Brain pericyte (primary cell): ENCODE measurements at regions not wholly inside any gene's neighbourhood (a gene's known extent, or its start where the extent isn't known, plus 50 kb on each side); places are given as distances from the start of the nearest gene placed in this dataset.

Source experiments
- DNase-seq: peaks from one replicate; pipeline ENCODE4 v3.0.0-alpha.2; 2012; ENCODE audit warnings: low read depth, low spot score

DNA sequence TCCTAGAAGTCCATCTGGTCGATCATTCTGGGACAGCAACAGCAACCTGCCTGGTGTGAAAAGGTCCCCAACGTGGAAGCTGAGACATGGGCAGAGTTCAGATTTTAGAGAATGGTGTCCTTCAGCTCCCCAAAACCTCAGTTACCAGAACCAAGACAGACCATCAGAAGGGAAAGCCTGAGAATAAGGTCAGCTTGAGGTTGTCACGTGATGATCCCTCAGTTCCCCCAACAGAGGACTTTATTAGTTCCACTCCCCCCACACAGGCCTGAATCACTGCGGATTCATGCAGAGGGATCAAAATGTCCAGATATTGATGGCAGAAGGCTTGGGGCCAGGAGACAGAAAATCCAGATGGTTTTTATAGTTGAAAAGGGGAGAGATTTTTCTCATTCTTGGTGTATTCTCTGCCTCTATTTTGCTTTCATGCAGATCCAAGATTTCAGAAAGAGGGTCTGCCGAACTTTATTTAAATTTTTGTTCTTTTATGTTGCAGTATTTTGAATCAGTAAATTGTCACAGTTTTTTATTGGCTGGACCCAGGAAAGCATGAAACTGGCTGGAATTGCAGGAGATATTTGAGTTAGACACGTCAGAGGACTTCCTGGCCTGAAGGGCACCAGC, 139.0 kb upstream of the NTM start:
- DNase-seq, result no peak

DNA sequence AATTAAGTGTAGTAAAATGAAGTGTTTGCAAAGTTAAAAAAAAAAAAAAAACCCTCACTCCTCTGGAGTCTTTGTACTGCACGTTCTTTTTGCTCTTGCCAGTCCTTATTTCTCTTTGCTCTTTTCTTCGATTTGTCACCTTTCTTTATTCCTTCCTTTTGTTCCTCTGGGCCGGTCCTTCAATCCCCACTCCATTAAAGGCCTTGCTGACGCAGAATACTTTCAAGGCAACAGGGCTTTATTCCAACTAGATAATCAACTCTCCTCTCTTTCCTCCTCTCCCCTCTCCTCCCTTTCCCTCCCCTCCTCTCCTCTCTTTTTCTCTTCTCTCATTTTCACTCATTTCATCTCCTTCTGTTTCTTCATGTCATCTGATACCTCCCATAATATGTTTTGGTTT, 138.2 kb upstream of the NTM start:
- DNase-seq, result no peak

DNA sequence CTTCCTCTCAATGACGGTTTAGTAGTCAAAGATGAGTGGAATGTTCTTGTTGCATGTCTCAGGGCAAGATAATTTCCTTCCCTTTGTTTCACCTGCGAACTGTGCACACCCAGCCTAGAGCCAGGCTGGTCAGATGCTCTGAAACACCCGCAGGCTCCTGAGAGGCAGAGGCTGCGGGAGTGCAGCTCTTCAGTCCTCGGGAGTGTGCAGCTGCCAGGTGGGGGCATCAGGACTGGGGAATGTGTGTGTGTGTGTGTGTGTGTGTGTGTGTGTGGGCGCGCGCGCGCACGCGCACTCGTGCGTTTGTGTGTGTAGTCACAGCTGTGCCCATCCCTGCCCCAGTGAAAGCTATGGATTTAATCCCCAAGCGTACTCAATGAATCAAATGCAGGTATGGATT, 136.2 kb upstream of the NTM start:
- DNase-seq, result no peak

DNA sequence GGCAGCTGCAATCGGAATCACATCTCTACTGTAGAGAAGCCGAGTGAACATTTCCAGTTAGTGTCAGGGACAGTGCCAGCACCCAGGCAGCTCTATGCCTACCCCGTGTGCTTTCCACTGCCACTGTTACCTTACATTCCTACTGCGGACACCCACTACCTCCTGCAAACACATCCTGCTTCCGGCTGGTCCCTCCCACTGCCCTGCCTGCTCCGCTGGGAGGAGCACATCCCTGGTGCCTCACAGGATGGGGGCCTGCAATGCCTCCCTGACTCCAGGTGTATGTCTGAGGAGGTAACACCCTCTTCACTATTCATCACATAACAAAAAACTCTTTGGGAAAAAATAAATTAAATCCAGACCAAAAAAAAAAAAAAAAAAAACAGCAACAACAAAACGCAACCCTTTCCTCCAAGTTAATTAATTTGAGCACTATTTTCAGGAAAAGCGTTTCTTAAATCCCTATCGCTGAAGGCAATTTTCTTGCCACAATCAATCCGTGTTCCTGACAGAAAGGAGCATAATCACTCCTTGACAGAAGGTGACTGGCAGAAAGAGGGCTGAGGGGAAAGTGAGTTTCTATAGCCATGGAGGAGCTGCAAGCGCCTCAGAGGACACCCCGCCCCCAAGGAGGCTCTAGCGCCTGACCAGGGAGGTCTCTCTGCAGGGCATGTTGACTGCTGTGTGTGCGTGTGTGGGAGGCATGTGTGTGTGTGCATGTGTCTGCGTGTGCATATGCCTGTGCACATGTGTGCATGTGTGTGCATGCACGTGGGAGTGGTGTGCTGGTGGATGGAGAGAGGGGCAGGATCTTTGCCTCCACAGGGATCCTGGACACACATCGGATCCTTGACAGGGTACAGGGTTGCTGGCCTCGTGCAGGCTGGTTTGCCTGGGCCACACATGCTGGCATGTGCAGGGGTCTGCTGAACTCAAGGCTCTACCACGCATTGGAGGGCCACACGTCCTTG, 134.8 kb upstream of the NTM start:
- DNase-seq, result no peak

GRCh38 chr11:131240421-131240820, 130.0 kb upstream of the NTM start:
- DNase-seq, result no peak

DNA sequence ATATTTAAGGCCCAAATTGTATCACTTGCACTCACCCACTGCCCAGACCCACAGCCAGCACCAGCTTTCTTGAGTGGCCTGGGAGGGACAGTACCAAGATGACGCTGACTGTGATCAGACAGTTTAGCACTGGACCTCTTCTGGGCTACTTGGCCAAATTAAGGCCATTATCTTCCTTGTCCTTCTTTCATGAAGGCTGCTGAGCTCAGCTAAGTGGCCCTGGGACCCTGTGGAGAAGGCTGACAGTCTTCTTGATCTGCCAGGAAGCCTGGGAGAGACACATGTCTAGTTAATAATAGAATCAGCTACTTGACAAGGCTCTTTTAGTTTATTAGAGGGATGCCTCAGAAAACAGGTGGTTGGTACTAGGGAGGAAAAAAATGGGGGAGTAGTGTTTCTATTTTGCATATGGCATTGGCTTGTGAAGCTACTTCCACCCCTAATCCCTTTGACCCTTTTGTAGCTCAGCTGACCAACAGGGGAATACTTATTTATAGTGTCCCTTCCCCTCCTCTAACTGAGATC, 127.9 kb upstream of the NTM start:
- no peak for DNase-seq

DNA sequence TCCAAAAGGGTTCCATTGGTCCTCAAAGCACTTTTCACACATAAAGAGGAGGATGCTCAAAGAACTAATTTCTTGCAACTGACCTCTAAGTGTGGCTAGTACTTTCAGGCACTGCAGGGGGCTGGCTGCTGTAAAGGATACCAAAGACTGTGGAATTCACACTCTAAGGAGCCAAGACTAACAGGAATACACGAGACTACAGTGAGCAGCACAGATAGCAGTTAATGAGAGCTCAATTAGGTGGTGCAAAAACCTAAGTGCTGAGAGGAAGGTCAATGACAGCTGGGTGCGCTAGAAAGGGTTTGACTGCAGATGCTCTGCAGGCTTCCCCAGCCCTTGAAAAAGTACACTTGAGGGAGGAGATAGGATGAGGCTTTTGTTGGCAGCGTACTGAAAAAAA, 124.3 kb upstream of the NTM start:
- no peak for DNase-seq

DNA sequence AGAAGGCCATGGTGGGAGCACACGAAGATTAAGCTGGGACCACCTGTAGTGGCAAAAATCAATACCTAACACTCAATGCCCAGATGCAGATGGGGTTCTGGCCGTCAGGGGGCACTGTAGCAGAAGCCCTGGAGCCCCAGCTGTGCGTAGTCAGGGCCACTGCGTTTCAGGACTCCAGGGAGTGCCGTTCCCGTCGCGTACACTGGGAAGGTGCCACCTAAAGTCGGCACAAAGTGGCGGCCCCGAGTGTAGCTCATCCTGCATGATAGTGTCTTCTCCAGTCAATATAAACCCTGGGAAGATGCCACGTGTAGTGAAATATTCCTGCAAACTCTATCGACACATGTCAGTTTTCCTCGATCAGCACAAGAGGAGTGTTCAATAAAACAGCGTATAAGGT, 123.8 kb upstream of the NTM start:
- DNase-seq, result no peak

DNA sequence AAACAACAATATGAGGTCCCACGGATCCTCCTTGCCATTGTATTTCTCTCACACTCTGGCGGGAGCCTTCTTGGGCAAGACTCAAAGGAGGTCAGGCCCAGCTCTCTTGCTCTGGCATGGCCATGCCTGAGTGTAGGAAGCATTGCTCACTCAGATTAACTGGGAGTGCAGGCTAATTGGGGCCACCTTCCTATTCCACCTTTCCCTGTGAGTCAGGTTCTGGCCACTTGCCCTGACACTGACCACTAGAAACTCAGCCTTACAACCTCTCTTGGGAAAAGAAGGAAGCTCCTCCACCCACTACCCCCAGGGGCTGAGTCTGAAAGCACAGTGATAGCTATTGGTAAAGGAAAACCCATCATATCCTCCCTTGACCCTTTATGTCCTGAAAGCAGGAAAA, 121.8 kb upstream of the NTM start:
- no peak for DNase-seq

DNA sequence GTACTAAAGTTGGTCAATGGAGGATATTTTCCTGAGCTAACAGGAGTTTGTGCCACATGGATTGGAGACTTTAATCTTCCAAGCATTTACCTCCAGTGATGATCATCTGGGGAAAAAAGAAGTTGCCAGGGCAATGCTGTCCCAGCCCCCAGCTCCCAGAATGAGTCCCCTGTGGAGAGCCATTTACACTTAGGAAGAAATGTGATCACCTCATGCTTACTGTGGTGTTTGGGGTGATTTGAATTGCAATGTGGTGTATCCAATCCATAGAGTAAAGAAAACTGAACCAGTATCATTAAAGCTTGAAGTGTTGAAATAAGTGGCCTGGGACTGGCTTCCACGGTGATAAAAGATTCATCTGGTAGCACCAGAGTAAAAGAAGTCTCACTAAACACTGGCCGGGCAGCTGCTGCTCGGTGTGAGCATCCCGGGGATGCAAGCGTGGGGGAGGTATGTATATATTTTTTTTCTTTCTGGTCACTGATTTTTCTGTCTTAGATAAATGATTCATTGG, 117.2 kb upstream of the NTM start:
- no peak for DNase-seq

DNA sequence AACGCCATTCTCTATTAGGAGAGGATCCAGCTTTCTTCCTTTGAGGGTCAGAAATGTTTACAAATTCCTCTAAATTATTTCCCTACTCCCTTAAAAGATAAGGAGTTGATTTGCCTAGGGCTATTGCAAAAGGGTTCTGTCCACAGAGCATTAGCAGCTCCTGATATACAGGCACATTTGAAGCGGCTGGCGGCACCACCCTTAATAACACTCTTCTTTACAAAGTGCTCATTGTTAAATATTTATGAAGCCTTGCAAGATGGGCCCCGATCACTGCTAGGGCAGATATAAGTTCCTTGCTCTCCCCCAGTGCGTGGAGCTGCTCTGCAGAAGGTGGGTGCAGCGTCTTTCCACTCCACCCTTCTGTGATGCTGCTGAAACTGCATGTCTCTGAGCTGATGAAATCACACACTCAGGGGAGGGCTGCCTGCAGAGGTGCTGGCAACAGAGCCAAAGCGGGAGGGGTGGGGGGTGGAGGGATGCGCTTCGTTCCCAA, 116.7 kb upstream of the NTM start:
- DNase-seq, result no peak

DNA sequence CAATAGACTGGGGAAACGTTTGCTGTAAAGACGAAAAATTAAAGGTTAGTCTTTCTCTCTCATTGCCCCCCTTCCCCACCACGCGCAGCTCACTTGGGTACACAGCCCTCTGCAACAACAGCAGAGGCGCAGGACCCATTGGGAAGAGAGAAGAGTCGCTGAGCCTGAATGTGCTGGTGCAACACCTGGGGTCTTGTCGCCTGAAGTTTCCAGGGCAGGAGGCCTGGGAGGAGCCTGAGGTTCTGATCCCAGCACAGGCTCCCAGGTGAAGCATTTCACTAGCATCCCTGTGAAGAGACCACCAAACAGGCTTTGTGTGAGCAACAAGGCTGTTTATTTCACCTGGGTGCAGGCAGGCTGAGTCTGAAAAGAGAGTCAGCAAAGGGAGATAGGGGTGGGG, 116.2 kb upstream of the NTM start:
- DNase-seq, result no peak

DNA sequence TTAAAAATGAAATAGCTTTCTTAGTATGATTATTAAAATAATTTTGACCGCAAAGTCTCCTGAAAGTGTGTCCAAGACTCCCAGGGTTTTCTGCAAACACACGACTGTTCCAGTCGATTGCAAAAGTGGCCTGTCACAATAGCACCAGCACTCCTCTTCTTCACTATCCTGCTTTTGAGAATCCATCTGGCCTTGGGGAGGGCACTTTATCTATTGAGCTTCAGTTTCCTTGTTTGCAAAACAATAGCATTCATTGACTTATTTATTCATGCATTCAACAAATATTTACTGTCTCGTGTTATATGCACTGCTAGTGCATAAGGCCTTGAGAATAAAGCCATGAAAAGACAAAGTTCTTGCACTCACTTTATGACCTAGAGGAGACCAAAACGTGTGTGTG, 96.2 kb upstream of the NTM start:
- DNase-seq, result no peak

DNA sequence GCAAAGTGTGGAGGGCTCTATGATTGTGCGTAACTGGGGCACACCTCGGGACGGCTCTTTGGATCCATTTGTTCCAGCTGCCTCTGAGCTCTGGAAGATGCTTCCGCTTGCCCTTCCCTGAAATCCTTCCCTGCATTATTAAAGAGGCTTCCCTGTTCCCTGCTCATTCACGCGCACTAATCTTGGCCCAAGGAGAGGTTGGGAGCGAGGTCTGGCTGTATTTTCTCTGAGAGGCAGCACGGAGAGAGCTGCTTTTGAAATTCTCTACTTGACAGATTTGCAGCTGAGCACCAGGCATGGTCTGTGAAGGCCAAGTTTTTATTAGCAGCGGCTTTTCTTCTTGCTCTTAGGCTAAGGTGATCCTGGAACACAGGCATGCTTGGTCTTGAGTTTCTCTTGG, 94.8 kb upstream of the NTM start:
- DNase-seq, result no peak

DNA sequence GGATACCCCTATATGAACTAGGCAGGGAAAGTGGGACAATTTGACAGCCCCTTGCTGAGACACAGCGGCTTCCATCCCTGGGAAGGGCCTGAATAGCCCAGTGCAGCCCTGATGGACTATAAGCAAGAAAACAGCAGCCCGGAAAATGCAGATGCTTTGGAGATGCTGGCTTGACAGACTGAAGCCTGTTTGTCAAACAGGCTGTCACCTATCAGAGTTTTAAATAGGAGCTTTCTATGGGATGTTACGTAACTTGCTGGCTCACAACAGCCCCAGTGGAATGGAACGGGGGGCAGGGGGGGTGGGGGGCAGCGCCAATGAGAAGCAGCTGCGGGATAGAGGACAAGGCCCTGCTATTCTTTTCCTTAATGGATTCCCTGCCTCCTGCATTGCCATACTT, 91.9 kb upstream of the NTM start:
- no peak for DNase-seq

DNA sequence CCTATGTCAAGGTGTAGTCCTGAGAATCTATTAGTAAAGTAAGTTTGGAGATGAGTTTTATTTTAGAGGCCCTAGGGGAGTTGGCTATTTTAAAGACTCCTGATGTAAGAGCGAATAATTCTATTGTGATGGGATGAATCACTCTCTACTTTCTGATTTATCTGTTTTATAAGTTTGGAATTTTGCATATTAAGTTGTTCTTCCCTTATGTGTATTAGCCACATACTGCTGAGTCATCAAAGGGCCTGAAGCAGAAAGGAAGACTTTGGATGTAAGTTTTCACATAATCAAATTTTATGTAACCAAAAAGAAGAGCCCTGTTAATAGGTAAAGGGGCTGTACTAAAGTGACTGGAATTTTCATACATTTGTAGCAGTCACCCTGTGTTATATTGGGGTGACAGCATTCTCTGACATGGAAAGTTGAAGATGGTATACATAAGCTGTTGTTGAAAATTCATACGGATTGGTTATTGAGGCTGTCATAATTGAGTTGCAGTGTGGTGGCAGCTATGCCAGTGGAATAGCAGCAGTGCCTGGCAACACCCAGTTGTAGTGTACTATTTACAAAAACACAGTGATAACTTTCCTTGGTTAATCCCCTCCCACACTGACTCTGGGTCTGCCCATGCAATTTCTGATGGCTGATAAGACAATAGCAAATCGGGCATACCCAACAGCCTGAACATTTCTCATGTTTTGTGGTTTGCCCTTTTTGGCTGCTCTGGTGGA, 90.6 kb upstream of the NTM start:
- no peak for DNase-seq

DNA sequence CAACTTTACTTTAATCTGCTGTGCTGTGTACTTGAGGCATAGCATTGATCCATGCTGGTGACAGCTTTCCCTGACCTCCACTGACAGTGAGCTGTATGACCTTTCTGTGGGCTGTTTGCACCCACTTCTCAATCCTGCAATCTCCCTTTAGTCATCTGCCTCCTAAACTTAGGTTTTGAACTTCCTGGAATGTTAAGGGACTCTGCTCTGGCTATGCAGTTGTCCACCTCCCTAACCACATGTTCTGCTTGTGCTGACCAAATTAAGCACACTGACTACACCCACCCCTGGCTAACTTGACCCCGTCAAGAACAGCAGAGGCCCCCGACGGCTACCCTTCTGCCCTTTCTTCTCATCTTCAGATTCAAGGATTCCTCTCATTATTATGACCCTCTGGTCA, 89.1 kb upstream of the NTM start:
- DNase-seq, result no peak

GRCh38 chr11:131284041-131284440, 86.4 kb upstream of the NTM start:
- no peak for DNase-seq

GRCh38 chr11:131288521-131289091, 81.8 kb upstream of the NTM start:
- no peak for DNase-seq

GRCh38 chr11:131290185-131290584, 80.2 kb upstream of the NTM start:
- no peak for DNase-seq

GRCh38 chr11:131295986-131296385, 74.4 kb upstream of the NTM start:
- no peak for DNase-seq

DNA sequence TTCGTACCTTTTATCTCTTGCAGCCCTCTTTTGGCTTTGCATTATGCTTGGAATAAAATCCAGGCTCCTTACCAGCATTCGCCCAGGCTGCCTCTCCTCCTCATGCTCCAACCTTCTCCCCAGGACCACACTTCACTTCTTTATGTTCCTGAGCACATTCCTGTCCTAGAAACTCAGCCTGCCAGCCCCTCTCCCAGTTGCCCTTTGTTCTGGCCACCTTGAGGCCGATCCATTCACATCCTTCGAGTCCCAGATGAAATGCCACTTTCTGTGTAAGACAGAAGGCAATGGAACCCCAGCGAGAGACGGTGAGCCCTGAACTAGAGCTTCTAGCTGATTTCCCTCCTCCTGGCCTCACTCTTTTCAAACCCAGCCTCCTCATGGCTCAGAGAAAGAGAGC, 73.0 kb upstream of the NTM start:
- DNase-seq, result no peak
